ENCODE measurements at regions not wholly inside any gene's neighbourhood (a gene's known extent, or its start where the extent isn't known, plus 50 kb on each side); places are given as distances from the start of the nearest gene placed in this dataset.

- TF ChIP-seq EZH2phosphoT487 (IDR thresholded peaks at IDR 0.05; ENCODE audit: insufficient read depth, low read depth) (no peak), EZH2 (IDR thresholded peaks at IDR 0.05; ENCODE audit: insufficient read depth, poor library complexity, severe bottlenecking) (no peak)
Measured at GRCh38 chr22:48593551-48593950, 1234.1 kb downstream of the BRD1 start.
